Kidney epithelial cell (primary cell): ENCODE measurements at regions not wholly inside any gene's neighbourhood (a gene's known extent, or its start where the extent isn't known, plus 50 kb on each side); places are given as distances from the start of the nearest gene placed in this dataset.
A peak's percentile ranks its signal among the peaks of the same experiment; 100 is the strongest.

Source experiments
- DNase-seq: peaks from one replicate; pipeline ENCODE4 v3.0.0-alpha.2; 2010; ENCODE audit warnings: low read depth
- H3K27me3 ChIP-seq: 2 replicates; pipeline ENCODE4 v1.6.0; 2011; ENCODE audit warnings: low read length; ENCODE audit not compliant: control insufficient read depth, insufficient read depth
- H3K36me3 ChIP-seq: 2 replicates; pipeline ENCODE4 v1.5.1; 2011; ENCODE audit warnings: low read length; ENCODE audit not compliant: control insufficient read depth, insufficient read depth
- H3K4me3 ChIP-seq: 2 replicates; pipeline ENCODE4 v1.5.1; 2011; ENCODE audit warnings: low read depth, mild to moderate bottlenecking, control low read depth, low read length
- TF ChIP-seq, protein P1 (sequence below): IDR thresholded peaks from 2 replicates; pipeline ENCODE4 v1.5.1; 2011; ENCODE audit warnings: mild to moderate bottlenecking, moderate library complexity, low read length, control low read depth, inconsistent platforms; ENCODE audit not compliant: insufficient read depth, poor library complexity, severe bottlenecking

DNA sequence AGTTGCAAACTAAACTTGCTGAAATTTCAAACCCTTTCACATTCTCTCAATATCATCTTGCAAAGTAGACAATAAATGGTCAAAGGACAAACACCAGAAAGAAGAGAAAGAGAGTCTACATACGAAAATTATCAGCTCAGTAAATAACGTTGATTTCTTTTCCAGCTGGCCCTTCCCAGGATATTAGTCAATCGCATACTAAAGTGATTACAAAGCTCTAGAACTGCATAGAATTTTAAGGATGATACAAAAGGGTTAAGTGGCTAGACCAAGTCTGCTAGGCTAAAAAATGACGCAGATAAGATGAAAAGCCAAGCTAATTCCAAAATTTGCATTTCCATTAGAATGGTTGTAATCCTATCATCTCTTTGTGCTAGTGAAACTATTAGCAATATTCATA lies 405.7 kb downstream of the FBXO15 start:
- Histone ChIP-seq H3K36me3 (no peaks in the 10 kb centered on the region), H3K27me3 (no peaks in the 10 kb centered on the region), H3K4me3 (no peak overlapping the region)
- TF ChIP-seq, protein P1, sequence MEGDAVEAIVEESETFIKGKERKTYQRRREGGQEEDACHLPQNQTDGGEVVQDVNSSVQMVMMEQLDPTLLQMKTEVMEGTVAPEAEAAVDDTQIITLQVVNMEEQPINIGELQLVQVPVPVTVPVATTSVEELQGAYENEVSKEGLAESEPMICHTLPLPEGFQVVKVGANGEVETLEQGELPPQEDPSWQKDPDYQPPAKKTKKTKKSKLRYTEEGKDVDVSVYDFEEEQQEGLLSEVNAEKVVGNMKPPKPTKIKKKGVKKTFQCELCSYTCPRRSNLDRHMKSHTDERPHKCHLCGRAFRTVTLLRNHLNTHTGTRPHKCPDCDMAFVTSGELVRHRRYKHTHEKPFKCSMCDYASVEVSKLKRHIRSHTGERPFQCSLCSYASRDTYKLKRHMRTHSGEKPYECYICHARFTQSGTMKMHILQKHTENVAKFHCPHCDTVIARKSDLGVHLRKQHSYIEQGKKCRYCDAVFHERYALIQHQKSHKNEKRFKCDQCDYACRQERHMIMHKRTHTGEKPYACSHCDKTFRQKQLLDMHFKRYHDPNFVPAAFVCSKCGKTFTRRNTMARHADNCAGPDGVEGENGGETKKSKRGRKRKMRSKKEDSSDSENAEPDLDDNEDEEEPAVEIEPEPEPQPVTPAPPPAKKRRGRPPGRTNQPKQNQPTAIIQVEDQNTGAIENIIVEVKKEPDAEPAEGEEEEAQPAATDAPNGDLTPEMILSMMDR = no peak
- no peak for DNase-seq

DNA sequence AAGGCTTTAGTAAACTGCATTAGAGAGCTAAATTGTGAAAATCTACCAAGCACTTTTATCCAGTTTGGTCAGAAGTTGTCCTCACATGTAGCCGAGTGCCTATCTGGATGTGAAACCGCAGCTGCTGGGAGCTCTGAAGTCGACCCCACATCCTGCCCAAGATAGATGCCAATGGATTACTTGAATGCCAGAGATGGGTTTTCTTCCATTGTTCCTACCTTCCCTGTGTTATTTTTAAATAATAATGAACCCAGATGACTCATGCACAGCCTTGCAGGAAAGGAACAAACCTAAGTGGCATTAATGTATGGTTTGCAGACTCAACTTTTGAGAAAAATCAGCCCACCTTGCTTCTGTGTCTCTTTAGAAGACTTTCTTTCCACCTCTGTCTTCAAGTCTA lies 408.5 kb downstream of the FBXO15 start:
- no peaks in the 10 kb centered on the region for H3K36me3 ChIP-seq
- no peaks in the 10 kb centered on the region for H3K27me3 ChIP-seq
- TF ChIP-seq, protein P1 = no peak
- H3K4me3 ChIP-seq = no peak overlapping the region
- peak; percentile 37 for DNase-seq

DNA sequence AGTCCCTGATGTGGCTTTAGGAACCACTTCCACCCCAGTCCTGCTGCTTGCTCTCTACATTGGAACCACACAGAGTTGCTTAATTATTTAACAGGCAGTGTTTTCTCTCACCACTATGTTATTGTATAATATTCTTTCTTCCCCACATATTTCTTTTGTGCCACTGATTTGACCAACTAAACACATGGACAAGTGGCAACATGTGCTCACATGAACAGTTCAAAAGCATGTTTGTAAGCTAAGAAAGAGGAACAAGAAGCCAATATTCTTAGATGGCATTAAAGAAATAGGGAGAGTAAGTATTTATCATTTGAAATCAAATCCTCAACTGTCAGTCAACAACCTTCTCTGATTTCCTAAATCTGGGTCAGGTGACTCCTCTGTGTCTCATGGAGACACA lies 409.6 kb downstream of the FBXO15 start:
- DNase-seq = no peak
- H3K27me3 ChIP-seq = no peaks in the 10 kb centered on the region
- H3K36me3 ChIP-seq = no peaks in the 10 kb centered on the region
- TF ChIP-seq, protein P1 = no peak
- no peak overlapping the region for H3K4me3 ChIP-seq

DNA sequence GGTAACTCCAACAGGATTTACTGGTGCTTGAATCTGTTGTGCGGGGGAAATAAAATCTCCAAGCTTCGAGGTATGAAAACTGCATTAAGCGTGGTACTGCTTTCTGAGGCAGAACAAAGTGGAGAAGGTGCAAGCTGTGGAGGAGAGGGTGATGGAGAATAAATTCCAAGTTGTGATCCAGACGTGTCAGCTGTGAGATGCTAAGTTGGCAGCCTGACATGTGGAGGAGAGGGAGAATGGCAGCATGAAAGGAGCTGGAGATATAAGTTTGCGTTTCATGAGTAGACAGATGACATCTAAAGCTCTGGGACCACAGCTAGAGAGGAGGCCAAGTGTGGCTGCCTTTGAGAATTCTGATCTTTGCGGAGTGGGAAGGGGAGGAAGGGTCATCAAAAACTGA lies 411.8 kb downstream of the FBXO15 start:
- Histone ChIP-seq H3K4me3 (no peak overlapping the region), H3K36me3 (no peaks in the 10 kb centered on the region), H3K27me3 (no peaks in the 10 kb centered on the region)
- TF ChIP-seq, protein P1 = no peak
- no peak for DNase-seq

DNA sequence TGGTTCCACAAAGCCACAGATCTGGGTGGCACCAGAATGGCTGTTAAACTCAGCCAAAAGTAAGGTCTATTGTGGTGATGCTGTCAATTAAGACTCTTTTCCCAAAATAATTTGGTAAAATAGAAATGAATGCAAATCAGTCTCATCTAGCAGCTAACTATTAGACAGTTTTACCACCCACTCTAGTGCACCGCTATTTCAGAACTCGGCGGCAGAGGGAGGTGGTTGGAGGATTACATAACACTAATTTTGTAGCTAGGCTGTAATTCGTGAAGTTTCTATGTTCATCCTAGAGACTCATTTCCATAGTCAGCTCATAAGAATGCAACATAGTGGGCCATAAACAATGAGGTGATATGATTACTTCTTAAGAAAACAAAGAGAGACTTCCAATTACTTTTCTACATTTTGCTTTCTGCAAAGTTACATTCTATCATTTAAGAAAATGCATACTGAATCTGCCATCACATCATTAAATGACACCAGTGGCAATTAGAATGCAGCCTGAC lies 413.8 kb downstream of the FBXO15 start:
- Histone ChIP-seq H3K27me3 (no peaks in the 10 kb centered on the region), H3K4me3 (no peak overlapping the region), H3K36me3 (no peaks in the 10 kb centered on the region)
- TF ChIP-seq, protein P1 = no peak
- DNase-seq = no peak

DNA sequence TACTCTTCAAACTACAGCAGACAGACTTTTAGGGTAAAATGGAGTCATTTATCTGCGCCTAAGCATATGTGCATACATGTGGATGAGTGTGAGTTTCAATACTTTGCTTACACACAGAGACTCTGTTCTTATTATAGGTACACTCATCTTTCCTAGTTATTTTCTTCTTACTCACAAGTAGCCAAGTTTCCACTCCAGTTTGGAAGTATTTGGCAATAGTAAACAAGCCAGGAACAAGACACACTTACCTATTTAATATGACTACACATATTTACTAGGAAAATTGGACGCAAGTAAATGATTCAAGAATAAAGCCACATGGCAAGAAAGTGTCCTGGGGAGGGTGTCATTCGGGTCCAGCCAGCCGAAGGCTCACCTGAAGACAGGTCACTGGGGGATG lies 414.3 kb downstream of the FBXO15 start:
- H3K36me3 ChIP-seq = no peaks in the 10 kb centered on the region
- no peak overlapping the region for H3K4me3 ChIP-seq
- DNase-seq = no peak
- H3K27me3 ChIP-seq = no peaks in the 10 kb centered on the region
- TF ChIP-seq, protein P1 = no peak
